ENCODE measurements at regions not wholly inside any gene's neighbourhood (a gene's known extent, or its start where the extent isn't known, plus 50 kb on each side); places are given as distances from the start of the nearest gene placed in this dataset.

DNA sequence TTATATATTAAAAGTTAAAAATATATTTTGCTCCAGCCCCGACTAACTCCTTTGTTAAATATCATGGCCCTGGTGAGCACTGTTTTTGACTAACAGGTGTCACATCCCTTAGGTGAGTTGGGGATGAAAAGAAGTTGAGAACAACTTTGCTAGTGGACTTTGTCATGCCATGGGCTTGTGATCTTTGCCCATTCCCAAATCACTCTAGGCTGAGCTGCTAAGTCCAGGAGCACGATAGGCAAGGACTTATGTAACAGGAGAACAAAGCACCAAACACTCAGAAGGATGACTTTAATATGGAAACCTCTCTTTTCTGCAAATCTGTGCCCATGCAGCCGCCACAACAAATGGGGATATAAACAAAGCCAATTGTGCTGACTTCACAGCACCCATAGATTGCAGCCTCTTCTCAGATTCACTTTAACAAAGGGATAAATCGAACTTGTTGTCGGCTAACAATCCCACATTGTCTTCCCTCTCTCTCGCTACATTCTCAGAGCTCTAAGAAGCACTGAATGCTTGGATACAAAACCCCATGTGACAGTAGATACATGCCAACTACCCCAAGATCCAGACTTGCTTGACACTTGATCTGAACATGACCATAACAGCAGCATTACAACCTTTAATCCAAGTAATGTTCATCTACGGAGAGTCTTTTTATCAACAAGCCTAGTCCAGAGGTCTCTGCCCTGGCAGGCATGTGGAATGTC, 86.8 kb upstream of the CD180 start:
- DNase-seq = no peak

DNA sequence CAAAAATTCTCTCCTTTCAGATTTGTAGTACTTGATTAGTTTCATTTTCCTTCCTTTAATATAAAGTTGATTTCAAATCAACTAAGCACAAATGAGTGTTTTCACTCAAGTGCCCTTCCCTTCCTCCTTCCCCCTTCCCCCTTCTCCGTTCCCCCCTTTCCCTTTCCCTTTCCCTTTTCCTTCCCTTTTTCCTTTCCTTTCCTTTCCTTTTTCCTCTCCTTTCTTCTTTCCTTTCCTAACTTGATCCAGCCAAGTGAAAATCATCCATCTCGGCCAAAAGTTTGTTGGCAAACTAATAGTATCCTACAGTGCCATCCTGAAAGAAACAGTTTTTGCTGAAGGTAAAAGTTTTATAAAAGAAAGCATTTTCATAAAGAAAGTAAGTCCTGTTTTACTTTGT, 85.3 kb upstream of the CD180 start:
- DNase-seq = no peak

DNA sequence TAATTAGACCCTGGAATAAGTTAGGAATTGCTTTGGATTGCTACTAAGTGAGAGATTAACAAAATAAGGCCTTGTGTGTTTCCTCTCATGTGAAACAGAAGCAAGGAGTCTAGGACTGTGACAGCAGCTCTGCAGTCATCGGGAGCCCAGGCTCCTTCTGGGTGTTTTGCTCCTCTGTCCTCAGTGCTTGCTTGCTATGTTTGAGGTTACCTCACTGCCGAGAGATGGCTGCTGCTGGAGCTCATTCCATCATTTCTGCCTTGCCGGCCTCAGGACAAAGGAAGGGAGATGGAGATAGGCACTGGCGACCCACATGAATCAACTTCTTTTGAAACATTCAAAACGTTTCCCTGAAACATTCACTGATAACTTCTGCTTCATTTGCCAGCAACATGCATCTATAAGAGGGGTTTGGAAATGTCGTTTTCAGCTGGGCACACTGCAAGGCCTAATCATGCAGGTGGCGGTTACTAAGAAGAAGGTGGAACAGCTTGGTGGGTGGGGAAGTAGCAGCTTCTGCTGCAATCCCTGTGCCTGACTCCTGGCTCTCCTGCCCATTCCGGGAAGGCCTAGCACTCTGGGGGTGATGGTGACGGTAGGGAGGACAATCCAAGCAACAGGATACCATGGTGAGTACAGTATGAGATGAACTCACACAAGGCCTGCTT, 77.2 kb upstream of the CD180 start:
- no peak for DNase-seq

DNA sequence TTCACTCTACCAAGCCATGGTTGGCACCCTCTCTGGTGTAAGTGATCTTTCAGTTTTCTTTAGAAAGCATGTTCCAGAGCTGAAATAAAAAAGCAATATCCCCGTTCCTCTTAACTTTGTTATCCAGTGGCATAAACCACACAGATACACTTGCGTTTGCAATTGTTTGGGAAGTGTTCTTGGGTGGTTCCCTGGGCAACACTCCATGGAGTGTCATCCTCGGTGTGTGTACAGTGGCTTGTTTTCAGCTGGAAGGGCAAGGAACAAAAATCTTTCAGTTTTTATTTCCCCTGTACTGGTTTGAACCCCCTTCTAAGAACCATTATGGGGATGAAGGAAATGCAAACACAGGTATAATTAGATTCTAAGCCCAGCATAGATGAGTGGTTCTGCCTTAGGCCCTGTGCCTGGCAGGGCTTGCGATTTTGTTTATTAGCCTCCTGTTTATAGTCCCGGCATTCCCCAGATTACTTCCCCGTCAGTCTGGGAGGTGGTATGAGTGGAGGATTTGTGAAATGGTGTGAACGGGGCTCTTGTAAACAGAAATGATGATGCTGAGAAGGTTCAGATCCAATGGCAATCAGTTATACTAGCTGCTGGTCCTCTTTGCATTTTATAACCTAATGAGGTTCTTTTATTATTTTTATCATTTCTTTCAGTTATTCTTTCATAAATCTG, 76.0 kb upstream of the CD180 start:
- DNase-seq = no peak

DNA sequence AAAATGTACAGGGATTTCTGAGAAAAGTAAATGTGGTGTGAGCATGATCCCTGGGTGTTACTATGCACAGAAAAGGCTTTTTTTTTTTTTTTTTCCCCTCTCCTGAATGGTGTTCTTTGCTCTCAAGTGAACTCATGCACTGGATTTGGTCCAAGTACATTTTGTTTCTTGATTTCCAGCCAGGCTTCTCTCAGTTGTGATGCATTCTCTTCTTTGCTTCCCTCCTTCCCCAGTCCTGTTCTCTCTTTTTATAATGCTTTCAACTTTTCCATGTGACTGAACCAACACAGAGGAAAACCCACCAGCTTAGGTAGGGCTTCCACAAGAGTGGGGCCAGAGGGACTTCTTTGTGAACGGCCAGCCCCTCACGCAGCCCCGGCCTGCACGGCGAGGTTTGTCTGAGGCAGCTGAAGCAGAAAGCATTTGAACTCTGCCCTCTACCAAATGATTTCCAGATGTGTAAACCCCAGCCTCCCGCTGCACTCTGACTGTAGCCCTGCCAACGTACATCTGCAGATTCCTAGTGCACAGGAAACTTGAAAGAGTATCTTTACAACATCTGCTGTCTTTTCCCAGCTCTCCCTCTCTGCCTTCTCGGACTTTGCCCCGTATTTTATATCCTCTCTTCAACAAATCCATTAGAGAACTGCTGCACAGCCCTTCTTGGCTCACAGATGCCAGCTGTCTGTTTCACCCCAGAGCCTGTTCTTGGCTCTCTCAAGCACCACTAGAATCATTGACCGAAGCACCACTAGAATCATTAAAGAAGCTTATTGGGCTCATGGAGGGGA, 71.8 kb upstream of the CD180 start:
- DNase-seq = no peak

DNA sequence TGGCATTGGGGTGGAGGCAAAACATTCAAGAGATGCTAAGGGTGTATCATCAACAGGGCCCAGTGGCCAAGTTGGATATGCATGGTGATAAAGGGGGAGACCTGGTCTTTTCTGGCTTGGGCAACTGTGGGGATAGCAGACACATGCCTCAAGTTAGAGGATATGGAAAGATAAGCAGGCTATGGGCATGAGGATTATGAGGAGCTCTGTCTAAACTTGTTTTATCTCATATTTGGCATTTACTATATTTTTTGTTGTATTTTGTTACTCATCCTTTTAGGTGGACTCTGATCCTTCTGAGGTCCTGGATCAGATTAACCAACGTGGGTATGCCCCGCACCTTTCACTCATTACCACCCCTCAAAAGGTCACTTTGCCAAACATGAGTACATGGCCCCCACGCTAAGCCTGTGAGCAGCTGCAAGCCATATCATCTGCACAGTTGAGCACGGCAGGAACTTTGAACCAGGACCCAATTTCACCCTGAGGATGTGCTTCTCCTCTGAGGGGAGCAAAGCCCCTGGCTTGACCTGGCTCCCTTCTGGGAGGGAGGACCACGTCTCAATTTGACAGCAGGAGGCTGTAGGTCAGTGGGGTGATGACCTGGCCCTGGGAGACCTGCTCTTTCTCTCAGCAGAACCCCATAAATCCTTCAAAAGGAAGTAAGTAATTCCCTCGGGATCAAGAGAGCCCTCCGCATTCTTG, 71.1 kb upstream of the CD180 start:
- DNase-seq = no peak

DNA sequence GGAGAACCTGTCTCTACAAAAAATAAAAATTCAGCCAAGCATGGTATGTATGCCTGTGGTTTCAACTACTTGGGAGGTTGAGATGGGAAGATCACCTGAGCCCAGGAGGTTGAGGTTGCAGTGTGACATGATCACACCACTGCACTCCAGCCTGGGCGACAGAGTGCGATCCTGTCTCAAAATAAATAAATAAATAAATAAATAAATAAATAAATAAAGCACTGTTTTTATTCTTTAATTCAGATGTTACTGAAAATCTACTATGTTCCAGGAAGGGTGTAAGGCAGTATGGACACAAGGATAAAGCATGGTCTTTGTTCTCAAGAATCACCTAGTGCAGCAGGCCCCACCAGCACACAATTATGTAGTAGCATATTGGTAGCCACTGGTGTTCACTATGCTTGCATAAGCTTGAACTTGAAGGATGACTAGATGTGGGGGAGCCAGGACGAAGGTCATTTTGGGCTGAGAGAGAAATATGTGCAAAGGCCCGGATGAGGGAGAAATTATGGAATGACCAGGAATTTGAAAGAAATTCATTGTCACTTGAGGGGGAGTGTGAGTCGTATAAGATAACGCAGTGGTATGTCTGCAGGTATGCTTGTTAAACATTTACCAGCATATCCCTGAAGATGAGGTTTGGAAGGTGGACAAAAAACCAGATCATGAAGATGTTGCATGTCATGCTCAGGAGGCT, 70.2 kb upstream of the CD180 start:
- DNase-seq = no peak

DNA sequence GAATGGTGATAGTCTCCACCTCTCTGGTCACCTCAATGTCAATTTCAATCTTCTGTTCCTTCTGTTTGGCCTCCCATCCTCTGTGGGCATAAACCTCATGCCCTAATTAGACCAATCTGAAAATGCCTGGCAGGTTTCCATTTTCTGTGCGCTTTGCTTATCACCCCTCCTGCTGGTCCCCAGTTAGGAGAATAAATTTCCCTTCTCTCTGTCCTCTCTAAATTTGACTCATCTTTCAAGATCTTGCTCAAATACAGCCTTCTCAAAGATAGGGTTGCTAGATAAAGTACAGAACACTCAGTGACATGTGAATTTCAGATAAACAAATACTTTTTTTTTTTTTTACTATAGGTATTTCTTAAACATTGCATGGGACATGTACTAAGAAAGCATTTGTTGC, 69.4 kb upstream of the CD180 start:
- DNase-seq = no peak

DNA sequence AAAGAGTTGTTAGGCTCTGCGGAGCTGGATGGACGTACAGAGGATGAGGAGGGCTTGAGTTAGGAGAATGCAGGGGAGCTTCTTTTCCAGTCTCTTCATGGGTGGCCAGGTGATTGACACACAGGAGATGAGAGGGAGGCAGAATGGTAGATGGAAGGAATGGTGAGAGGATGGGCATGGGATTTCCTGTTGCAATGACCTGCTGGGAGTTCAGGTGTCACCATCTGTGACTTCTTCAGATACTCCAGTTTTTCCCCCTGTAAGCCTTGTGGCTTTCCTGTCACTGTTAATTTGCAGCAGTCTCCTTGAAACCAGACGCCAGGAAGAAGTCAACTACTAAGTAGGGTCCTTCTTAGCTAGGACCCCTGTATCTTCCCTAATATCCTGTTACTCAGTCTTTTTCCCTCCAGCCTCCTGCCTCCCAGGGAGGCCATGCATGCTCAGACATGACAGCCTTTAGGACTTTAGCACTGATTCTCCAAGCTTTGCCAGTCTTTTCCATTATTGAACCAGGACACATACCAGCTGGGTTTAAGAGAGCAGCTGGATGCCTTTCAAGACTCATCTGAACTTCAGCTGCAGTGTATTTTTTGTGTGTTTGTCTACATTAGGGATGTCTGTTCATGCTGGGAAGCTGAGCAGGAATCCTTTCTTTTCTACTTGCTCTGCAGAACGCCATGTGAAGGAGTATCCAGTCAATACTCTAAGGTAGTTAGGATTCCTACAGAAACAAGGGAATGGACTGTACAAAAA, 67.2 kb upstream of the CD180 start:
- DNase-seq = no peak

DNA sequence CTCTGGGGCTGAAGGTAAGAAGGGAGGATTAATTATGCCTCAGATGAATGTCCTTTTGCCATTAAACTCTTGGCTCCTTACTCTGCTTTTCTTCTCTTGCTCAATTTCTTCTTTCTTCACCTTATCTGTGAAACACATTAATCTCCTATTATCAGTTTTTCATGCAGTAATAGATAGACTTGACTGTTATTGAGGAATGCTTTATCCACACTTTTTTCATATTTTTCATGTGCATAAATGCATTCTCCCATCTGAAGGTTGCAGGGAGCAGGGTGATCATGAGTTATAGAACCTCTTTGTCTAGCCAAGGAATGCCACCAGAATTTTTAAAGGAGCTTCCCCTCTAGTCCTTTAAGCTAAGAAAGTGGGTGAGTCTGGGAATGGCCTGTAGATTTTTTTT, 66.4 kb upstream of the CD180 start:
- no peak for DNase-seq

DNA sequence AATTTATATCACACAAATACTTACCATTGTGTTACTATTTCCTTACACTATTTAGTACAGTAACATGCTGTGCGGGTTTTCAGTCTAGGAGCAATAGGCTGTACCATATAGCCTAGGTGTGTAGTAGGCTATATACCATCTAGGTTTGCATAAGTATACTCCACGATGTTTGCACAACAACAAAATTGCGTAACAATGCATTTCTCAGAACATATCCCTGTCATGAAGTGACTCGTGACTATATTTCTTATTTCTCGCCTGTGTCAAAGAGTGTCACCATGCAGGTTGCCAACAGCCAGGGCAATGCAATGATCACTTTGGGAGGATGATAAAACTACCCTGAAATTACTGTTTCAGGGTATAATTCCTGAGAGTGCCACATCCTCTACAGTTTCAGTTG, 65.6 kb upstream of the CD180 start:
- no peak for DNase-seq

DNA sequence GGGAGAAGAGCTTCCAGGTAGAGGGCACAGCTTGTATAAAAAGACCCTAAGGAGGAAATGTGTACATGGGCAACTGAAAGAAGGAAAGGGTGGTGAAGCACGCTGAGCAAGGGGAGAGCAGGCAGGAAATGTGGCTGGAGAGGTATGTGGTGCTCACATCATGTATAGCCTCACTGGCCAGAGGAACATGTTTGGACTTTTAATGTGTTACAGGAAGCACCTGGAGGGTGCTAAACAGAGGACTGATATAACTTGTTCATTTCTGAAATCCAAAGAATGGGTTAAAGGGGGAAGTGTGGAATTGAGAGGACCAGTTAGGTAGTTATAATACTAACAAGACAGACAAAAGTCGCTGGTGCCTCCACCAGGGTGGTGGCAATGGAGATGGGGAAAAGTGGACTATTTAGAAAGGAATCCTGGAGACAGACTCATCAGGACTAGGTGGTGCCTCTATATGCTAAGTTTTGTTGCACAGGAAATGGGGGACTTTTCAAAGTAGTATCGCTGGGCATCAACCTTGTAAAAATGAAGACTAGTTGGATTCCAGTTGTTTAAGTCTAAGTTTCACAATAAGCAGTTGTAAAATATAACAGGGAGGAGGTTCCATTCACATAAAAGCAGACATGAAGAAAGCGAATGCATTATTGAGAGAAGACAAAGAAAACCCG, 63.1 kb upstream of the CD180 start:
- no peak for DNase-seq

DNA sequence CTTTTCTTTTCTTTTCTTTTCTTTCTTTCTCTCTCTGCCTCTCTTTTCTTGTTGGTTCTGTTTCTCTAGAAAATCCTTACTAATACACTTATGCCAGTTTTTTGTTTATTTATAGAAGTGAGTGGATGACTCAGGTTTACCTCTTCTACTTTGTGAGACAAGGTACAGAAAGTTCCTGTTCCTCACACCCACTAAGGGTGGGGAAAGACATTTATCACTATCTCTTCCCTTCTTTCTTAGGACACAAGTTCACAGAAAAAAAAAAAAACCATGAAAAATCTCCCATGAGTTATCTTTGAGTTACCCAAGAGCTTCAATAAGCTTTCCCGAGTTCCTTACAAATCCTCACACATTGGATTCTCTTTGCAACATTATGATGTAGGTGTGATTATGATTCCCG, 60.9 kb upstream of the CD180 start:
- no peak for DNase-seq

DNA sequence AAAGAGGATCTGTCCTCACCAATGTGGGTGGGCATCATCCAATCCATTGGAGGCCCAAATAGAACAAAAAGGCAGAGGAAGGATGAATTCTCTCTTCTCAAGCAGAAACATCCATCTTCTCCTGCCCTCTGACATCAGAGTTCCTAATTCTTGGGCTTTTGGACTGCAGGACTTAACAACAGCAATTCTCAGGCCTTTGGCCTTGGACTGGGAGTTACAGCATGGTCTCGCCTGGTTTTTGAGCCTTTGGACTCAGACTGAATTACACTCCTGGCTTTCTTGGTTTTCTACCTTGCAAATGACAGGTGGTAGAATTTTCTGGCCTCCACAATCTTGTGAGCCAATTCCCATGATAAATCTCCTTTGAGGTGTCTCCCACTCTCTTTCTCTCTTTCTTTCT, 60.5 kb upstream of the CD180 start:
- DNase-seq = no peak

DNA sequence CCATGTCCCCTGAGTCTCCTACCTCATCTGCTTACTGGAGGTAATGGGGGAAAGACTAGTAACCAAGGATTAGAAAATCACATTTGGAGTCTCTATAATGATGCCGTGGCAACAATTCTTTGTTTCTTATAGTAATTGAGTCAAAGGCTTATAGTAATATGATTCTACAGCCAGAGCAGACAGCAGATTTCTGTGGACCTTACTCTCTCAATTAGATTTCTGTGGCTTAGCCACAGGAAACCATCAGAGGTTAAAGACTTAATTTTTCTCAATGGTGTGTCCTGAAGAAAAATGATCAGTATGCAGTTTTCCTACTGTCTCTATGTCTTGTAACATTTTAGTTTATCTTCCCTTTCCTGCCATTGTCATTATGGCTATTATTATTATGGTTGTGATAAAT, 59.3 kb upstream of the CD180 start:
- DNase-seq = no peak

DNA sequence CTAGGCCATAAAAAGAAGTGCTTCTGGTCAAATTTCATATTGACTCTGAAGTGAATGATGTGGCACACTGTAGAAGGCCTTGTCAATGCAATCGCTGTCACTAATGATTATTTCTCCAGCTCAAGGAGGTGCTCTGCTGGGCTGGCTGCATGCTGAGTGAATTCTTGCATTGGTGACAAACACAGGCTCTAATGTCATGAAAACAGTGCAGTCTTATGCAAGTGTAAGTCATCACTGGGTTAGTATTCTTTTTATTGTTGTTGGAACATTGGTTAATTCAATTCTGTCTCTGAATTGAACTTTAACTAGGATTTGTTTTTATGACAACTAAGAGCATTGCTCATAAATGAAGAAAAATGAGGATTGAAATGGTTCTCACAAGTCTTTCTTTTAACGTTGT, 57.3 kb upstream of the CD180 start:
- no peak for DNase-seq

DNA sequence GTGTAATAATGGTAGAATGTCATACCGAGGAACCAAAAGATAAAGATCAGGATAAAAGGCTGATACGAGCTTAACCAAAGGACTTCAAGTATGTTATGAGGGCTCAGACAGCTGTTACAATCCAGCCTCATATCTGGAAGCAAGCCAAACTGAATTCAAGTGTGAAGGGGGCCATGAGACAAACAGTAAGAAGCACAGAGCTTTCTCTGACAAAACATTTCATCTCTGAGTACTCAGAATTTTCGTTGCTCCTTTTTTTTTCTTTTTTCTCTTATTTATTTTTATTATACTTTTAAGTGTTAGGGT, 52.9 kb upstream of the CD180 start:
- DNase-seq = no peak

DNA sequence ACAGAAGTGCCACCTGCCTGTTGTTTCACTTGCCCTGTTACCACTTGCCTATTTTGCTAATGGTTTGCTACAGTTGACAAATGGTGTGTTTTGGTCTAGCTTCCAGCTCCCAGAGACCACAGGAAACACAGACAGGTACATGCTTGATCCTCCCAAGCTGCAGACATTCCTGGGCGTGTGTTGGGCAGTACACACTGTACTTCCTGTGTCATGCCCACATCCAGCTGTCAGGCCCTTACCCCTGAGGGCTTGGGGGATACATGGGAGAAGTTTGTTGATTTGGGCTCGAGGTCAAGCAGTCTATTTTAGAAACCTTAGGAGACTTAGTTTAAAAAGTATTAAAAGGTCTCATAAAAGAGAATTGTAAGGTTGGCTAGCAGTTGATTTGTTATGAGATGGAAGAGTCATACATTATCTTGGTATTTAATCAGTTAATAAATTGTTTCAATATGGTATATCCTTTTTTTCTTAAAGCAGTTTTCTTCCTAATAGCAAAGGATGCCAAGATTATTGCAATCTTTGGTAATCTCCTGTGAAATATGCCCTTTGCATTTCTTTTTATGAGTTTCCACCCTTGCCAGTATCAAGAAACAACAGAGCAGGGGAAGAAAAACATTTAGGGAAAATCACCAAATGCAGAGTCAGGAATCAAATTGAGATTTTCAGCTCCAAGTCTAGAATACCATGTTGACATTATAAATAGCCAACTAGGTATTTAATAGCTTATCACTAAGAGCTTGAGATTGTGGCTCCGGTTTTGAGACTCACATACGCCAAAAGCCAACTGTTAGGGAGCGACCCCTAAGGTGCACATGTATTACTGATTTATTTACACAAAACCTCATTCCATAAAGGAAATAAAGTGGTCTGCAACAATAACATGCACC, 52.3 kb upstream of the CD180 start:
- DNase-seq = no peak

DNA sequence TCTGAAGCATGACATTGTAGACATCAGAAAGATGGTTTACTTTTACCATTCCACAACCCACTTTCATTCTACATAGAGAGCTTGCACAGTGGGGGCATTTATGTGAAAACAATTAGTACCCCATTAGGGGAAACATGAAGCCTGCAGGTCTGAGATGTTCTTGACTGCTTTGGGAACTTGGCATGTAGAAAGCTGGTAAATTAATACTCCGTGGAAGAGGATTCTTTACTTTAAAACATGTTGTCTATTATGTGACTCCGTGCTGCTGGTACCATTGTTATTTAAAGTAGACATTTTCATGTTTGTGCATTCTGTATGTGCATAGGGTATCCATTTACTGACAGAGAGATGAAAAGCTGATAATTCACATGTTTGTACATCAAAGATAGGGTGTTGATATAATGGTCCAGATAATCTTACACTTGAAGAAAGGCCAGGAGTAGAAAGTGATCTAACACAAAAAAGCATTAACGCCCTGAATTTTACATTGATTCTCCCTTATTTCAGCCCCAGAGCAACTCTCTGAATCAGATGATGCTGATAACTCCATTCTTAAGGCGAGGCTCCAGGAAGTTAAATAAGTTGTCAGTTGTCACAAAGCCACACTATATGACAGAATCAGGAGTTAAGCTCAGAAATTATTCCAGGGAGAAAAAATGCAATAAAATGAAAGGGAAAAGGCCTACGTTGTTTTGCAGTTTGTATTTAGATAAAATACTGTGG, 50.1 kb upstream of the CD180 start:
- DNase-seq = no peak

Data from CD4-positive, alpha-beta T cell treated with Interleukin-4 for 1 hour (primary cell).